Islet precursor cell (in vitro differentiated cells): ENCODE measurements at regions not wholly inside any gene's neighbourhood (a gene's known extent, or its start where the extent isn't known, plus 50 kb on each side); places are given as distances from the start of the nearest gene placed in this dataset.
"Not testable (repeated sequence)": the region's sequence is repeated elsewhere in the genome, so short reads cannot be mapped to it uniquely, and the experiment has no call there.

Experiments
- DNase-seq: peaks from one replicate; pipeline ENCODE4 v3.0.0-alpha.2; 2018

DNA sequence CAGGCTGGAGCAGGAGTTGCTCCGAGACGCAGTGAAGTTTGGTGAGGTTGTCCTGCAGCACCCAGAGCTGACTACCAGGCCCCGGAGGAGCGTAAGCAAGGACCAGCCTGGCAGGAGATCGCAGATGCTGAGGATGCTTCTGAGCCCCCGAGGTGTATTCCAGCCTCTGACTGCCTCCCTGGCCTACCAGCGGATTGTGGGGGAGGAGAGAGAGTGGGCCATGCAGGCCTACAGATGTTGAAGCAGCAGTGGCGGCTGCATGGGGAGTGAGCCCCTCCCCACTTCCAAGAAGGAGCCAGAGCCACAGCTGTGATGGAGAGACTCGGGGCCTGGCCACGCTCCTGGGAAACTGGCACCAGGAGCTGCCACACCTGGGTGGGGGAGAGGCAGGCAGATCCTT lies 302.5 kb upstream of the PROK2 start:
- no peak for DNase-seq

- no peak for DNase-seq
These were observed 301.8 kb upstream of the PROK2 start for GRCh38 chr3:72086743-72087087.

- DNase-seq = no peak
These were observed 301.2 kb upstream of the PROK2 start for GRCh38 chr3:72086042-72086742.

DNA sequence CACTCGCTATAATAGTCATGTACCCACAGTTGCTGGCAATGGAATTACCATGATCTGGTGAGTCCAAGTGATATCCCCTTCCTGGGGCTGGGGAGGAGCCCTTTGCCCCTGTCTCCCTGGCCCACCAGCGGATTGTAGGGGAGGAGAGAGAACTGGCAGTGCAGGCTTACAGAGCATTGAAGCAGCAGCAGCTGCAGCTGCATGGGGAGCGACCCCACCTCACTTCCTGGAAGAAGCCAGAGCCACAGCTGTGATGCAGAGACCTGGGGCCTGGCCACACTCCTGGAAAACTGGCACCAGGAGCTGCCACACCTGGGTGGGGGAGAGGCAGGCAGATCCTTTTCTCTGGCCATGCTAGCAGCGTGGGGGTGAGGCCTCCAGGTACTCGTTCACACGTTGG lies 300.1 kb upstream of the PROK2 start:
- DNase-seq = no peak

DNA sequence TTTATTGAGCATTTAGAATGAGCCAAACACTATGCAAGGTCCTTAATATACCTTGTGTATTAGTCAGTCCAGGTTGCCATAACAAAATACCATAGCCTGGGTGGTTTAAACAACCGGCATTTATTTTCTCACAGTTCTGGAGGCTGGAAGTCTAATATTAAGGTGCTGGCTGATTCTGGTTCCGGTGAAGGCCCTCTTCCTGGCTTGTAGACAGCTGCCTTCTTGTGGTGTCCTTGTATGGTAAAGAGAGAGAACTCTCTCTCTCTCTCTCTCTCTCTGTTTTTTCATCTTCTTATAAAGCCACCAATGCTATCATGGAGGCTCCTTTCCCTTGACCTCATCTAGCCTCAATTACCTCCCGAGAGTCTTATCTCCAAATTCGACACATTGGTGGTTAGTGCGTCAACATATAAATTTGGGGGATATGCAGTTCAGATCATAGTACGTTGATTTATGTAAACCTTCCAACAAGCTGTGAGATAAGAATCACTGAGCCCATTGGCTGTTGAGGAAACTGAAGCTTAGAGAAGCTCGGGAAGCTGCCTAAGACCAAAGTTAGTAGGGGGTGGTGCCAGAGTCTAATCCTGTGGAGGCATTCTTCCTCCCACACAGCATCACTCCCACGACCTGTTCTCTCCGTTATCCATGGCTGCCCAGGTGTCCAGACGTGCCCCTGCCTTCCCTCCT lies 298.0 kb upstream of the PROK2 start:
- no peak for DNase-seq

DNA sequence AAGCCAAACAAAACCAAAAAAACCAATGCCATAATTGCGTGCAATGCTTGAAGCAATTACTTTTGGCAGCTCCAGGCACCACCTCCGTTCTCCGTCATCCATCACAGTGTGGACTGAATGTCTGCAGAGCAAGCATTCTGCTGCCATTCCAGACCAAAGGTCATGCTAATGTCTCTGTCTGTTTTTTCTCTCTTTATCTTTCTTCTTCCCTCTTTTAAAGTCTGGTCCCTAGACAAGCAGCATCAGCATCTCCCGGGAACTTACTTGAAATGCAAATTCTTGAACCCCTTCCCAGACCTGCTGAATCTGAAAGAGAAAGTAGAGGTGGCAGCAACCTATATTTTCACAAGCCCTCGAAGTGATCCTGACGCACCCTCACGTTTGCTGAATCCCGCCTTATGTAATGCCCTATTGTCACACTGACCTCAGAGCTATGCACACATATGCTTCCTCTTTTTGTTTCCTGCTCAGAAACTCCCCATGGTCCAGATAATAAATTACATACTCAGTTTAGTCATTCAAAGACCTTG lies 297.3 kb upstream of the PROK2 start:
- no peak for DNase-seq

DNA sequence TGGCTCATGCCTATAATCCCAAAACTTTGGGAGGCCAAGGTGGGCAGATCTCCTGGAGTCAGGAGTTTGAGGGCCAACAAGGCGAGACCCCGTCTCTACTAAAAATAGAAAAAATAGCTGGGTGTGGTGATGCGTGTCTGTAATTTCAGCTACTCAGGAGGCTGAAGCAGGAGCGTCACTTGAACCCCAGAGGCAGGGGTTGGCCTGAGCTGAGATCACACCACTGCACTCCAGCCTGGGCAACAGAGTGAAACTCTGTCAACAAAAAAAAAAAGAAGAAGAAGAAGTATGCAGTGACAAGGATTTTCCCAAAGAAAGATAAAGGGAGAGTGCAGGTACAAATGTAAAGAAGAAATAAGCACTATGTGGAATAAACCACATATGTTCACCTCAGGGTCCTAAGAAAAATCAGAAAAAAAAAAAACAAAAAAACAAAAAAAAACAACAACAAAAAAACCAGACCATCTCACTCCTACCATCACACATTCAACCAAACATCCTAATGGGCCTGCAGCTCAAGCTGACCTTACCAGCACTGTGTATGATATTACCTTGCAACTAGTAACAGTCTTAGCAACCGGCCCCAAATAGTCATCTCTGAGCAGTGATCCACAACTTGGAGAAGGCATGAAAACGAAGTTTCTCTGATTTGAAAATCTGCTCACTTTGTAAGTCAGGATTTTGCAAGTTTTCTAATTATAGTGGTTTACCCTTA lies 296.7 kb upstream of the PROK2 start:
- no peak for DNase-seq

DNA sequence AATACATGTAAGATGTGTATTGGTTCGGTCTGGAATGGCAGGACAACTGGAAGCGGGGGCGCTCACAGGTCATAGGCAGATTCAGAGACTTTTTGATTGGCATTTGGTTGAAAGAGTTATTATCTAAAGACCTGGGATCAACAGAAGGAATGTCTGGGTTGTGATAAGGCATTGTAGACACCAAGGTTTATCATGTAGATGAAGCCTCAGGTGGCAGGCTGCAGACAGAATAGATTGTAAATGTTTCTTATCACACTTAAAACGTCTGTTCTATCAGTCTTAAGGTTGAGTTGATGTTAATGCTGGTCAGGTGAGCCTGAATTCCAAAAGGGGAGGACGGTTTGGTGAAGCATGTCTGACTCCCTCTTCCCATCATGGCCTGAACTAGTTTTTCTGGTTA lies 295.9 kb upstream of the PROK2 start:
- DNase-seq = no peak

GRCh38 chr3:72080095-72080494 lies 295.1 kb upstream of the PROK2 start:
- no peak for DNase-seq

- no peak for DNase-seq
These were observed 294.5 kb upstream of the PROK2 start for GRCh38 chr3:72079369-72079872.

- DNase-seq = no peak
These were observed 293.9 kb upstream of the PROK2 start for GRCh38 chr3:72078676-72079368.

GRCh38 chr3:72077473-72078259 lies 292.7 kb upstream of the PROK2 start:
- DNase-seq = no peak

DNA sequence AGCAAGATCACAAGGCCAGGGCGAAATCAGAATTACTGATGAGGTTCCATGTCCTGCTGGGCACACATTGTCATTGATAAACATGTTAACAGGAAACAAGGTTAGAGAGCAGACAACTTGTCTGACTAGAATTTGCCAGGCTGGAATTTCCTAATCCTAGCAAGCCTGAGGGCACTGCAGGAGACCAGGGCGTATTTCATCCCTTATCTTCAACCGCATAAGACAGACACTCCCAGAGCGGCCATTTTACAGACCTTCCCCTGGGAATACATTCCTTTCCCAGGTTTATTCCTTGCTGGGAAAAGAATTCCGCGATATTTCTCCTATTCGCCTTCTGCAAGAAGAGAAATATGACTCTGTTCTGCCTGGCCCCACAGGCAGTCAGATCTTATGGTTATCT lies 290.9 kb upstream of the PROK2 start:
- not testable (repeated sequence) for DNase-seq

GRCh38 chr3:72071624-72072023 lies 286.7 kb upstream of the PROK2 start:
- no peak for DNase-seq

DNA sequence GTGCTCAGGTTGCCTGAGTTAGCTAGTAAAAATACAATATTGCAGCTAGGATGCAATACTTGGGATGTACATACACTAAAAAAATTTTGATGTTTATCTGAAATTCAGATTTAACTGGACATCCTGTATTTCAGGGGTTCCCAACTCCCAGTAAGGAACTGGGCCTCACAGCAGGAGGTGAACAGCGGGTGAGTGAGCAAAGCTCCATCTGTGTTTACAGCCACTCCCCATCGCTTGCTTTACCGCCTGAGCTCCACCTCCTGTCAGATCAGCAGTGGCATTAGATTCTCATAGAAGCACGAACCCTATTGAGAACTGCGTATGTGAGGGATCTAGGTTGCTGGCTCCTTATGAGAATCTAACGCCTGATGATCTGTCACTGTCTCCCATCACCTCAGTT lies 285.1 kb upstream of the PROK2 start:
- no peak for DNase-seq

DNA sequence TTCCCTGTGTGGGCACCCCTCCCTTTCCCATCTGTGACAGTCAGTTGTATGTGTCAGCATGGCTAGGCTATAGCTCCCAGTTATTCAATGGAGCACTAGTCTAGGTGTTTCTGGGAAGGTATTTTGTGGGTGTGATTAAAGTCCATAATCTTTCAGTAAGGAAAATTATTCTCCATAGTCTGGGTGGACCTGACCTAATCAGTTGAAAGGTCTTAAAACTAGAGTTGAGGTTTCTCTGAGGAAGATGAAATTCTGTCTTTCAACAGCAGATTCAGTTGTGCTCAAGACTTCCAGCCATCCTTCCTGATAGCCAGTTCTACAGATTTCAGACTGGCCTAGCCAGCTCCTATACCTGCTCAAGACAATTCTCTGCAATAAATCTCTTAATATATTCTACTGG lies 284.6 kb upstream of the PROK2 start:
- no peak for DNase-seq

GRCh38 chr3:72068621-72069020 lies 283.7 kb upstream of the PROK2 start:
- DNase-seq = no peak

- DNase-seq = no peak
These were observed 282.8 kb upstream of the PROK2 start for GRCh38 chr3:72067721-72068120.

DNA sequence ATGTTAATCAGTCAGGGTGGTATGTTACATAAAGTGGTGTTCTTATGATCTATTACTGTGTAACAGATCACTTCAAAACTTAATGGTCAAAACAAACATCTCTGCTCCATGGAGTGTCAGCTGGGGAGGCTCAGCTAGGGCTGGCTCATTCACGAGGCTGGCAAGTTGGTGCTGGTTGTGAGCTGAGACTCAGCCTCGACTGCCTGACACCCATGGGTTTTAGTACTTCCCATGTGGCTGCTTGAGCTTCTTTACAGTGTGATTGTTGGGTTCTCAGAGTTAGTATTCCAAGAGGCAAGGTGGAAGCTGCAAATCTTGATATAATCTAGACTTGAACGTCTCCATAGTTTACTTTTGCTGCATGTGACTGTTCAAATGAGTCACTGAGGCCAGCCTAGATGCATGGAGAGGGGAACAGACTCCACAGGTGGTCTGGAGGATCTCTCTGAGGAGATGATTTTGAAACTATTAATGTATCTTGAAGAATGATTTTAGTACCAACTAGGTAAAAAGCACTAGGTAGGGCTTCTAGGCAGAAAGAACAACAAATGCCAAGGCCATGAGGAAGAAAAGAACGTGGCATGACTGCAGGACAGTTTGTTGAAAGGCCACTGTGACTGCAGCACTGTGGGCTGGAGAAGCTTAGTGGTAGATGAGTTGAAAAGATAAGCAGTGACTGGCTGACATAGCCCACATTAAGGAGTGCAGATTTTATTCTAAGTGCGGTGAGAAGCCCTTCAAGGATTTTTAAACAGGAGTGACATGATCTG lies 281.1 kb upstream of the PROK2 start:
- no peak for DNase-seq

GRCh38 chr3:72065236-72065635 lies 280.3 kb upstream of the PROK2 start:
- DNase-seq = no peak

DNA sequence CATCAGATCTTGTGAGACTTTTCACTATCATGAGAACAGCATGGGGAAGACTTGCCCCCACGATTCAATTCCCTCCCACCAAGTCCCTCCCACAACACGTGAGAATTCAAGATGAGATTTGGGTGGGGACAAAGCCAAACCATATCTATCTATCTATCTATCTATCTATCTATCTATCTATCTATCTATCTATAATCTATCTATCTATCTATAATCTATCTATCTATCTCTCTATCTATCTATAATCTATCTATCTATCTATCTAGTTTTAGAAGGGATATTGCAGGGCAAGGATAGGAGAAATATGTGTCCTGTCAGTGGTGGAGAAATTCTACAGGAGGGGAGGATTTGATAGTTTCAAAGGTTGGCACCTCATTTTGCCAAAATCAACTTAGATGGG lies 279.8 kb upstream of the PROK2 start:
- DNase-seq = not testable (repeated sequence)

DNA sequence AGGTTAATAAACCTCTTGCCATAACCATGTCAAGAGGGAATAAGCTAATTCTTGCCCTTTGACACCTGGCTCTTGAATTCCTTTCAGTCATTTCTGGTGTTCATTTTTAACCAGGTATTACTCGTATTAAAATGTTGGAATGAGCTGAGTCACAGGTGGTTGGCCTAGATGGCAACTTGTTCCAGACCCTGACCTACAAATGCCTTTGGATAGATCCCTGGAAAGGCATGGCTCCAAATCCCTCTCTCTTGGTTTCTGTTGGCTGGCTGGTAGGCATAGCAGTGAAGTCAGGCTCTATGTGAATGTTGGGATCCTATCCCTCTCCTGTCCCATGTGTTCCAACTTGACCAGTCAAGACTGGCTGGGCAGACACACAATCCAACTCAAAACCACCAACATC lies 277.1 kb upstream of the PROK2 start:
- no peak for DNase-seq
